SK-N-MC (cell line): ENCODE measurements at regions not wholly inside any gene's neighbourhood (a gene's known extent, or its start where the extent isn't known, plus 50 kb on each side); places are given as distances from the start of the nearest gene placed in this dataset.

Experiments
- EZH2 ChIP-seq: fragments of 200-600 bp; sonication (generic); IDR thresholded peaks from one replicate; pipeline ENCODE4 v1.6.1; 2017; ENCODE audit warnings: antibody characterized with exemption
- POLR2AphosphoS5 ChIP-seq: IDR thresholded peaks from 2 replicates; pipeline ENCODE4 v1.6.1; 2012; ENCODE audit warnings: mild to moderate bottlenecking, low read depth, low read length, borderline replicate concordance

- TF ChIP-seq EZH2 (no peak), POLR2AphosphoS5 (no peak)
These were observed 1010.7 kb upstream of the ZEB2 start for GRCh38 chr2:145530653-145531052.
